Lower leg skin (tissue), 3 donors: ENCODE measurements at regions not wholly inside any gene's neighbourhood (a gene's known extent, or its start where the extent isn't known, plus 50 kb on each side); places are given as distances from the start of the nearest gene placed in this dataset.

ENCODE experiments used
- CTCF ChIP-seq, 3 donors: fragments of 450-650 bp; IDR thresholded peaks; one replicate each; pipeline ENCODE4 v1.5.1; 2016; ENCODE audit warnings: antibody characterized with exemption in 3 of 3, mild to moderate bottlenecking in 3 of 3, moderate library complexity in 2 of 3
- POLR2A ChIP-seq, 2 donors: fragments of 450-650 bp; IDR thresholded peaks; one replicate each; pipeline ENCODE4 v1.6.1; 2016 to 2017; ENCODE audit warnings: antibody characterized with exemption in 2 of 2, mild to moderate bottlenecking in 1 of 2, moderate library complexity in 1 of 2

- TF ChIP-seq CTCF (IDR thresholded peaks at IDR 0.05) (no peak), POLR2A (IDR thresholded peaks at IDR 0.05) (no peak)
These were observed 165.1 kb downstream of the COG6 start for GRCh38 chr13:39820606-39821005.
